Aorta (tissue), 5 donors: ENCODE measurements at regions not wholly inside any gene's neighbourhood (a gene's known extent, or its start where the extent isn't known, plus 50 kb on each side); places are given as distances from the start of the nearest gene placed in this dataset.

Experiments
- ATAC-seq: fragments of 200-7000 bp; cut with Tn5 transposase; one replicate; pipeline ENCODE4 v1.9.1; 2022; ENCODE audit warnings: moderate library complexity; ENCODE audit not compliant: low FRiP score
- DNase-seq, 2 donors: peaks; one replicate each; pipeline ENCODE4 v3.0.0-alpha.2; 2020
- H3K27ac ChIP-seq, 2 donors: one replicate each; pipeline ENCODE4 v1.5.1; 2013; ENCODE audit warnings: low read length in 2 of 2, mild to moderate bottlenecking in 2 of 2, moderate library complexity in 2 of 2, control low read depth in 1 of 2, inconsistent platforms in 1 of 2, low read depth in 1 of 2
- H3K27me3 ChIP-seq, 2 donors: one replicate each; pipeline ENCODE4 v1.6.1; 2013; ENCODE audit warnings: control low read depth in 1 of 2, low read length in 1 of 2, mild to moderate bottlenecking in 1 of 2, moderate library complexity in 1 of 2; ENCODE audit not compliant: insufficient read depth in 2 of 2, control insufficient read depth in 1 of 2
- H3K36me3 ChIP-seq, 2 donors: one replicate each; pipeline ENCODE4 v1.6.1; 2013; ENCODE audit warnings: control low read depth in 1 of 2, low read length in 1 of 2, mild to moderate bottlenecking in 1 of 2; ENCODE audit not compliant: insufficient read depth in 2 of 2, control insufficient read depth in 1 of 2
- H3K4me1 ChIP-seq, 2 donors: one replicate each; pipeline ENCODE4 v1.6.1; 2013; ENCODE audit warnings: low read length in 2 of 2, control low read depth in 1 of 2, mild to moderate bottlenecking in 1 of 2, moderate library complexity in 1 of 2; ENCODE audit not compliant: insufficient read depth in 2 of 2, control insufficient read depth in 1 of 2
- H3K4me3 ChIP-seq, 2 donors: one replicate each; pipeline ENCODE4 v1.5.1; 2013; ENCODE audit warnings: low read length in 2 of 2, control low read depth in 1 of 2, mild to moderate bottlenecking in 1 of 2
- H3K9me3 ChIP-seq: one replicate; pipeline ENCODE4 v1.6.1; 2013; ENCODE audit warnings: mild to moderate bottlenecking, low read length; ENCODE audit not compliant: control insufficient read depth
- WGBS, 2 donors: extraction: QIAGEN DNeasy Blood & Tissue Kit; methylation state at CpG; one replicate each; pipeline ENCODE4 v1.1.7; 2013; 5-methylcytosine and 5-hydroxymethylcytosine counted together
- intact Hi-C, 2 donors: fragments of 100-400 bp; cut with DNase I; formaldehyde crosslinking; loops; one replicate each; pipeline versions ENCODE4 v1.14.2 to v1.15.0; 2022
- donor health status: healthy with polysubstance abuse.
- donor health status: Bipolar disorder and iron deficiency.
- donor health status: DM: no; HTN: no; CAD: no.
- donor health status: DM: no; HTN: no; CAD: no.
- donor health status: DM: yes; HTN: yes; CAD: no.

- DNase-seq (no peak), ATAC-seq (no peak)
- H3K4me3 ChIP-seq = no peak overlapping the region
- H3K27me3 ChIP-seq = no peaks in the 10 kb centered on the region
- no peaks in the 10 kb centered on the region for H3K9me3 ChIP-seq
- H3K4me1 ChIP-seq = no peaks in the 10 kb centered on the region
- 64 to 67% methylated on average over 3 of the region's 3 CpGs for WGBS, 2 donors
- no peaks in the 10 kb centered on the region for H3K36me3 ChIP-seq
- no peak overlapping the region for H3K27ac ChIP-seq
- intact Hi-C loops = no loop called here
Observed at GRCh38 chr4:45363931-45364330, 637.6 kb upstream of the GNPDA2 start.

GRCh38 chr4:45358573-45359506 lies 632.5 kb upstream of the GNPDA2 start:
- WGBS, 2 donors = 72 to 85% methylated on average over 3 of the region's 3 CpGs
- Histone ChIP-seq H3K4me3 (no peak overlapping the region), H3K36me3 (no peaks in the 10 kb centered on the region), H3K27me3 (no peaks in the 10 kb centered on the region), H3K27ac (no peak overlapping the region), H3K4me1 (no peaks in the 10 kb centered on the region), H3K9me3 (no peaks in the 10 kb centered on the region)
- intact Hi-C loops = no loop called here
- ATAC-seq = no peak
- no peak for DNase-seq

GRCh38 chr4:45353161-45353560 lies 626.8 kb upstream of the GNPDA2 start:
- no peak for ATAC-seq
- intact Hi-C loops = no loop called here
- H3K27ac ChIP-seq = no peak overlapping the region

GRCh38 chr4:45350438-45350837 lies 624.1 kb upstream of the GNPDA2 start:
- H3K27me3 ChIP-seq = no peaks in the 10 kb centered on the region
- peak; percentile 52 for ATAC-seq
- WGBS, 2 donors = 13 to 41% methylated on average over 1 of the region's 1 CpG
- H3K4me1 ChIP-seq = no peaks in the 10 kb centered on the region
- DNase-seq = no peak
- intact Hi-C loops = no loop called here
- no peaks in the 10 kb centered on the region for H3K9me3 ChIP-seq
- H3K36me3 ChIP-seq = no peaks in the 10 kb centered on the region
- no peak overlapping the region for H3K27ac ChIP-seq
- H3K4me3 ChIP-seq = peak overlapping the region; percentile 53 to 54

More at GRCh38 chr4:45353161-45353560, 626.8 kb upstream of the GNPDA2 start:
- H3K36me3 ChIP-seq = no peaks in the 10 kb centered on the region
- no peaks in the 10 kb centered on the region for H3K27me3 ChIP-seq
- no peaks in the 10 kb centered on the region for H3K4me1 ChIP-seq
- no peak overlapping the region for H3K4me3 ChIP-seq
- DNase-seq = no peak
- no peaks in the 10 kb centered on the region for H3K9me3 ChIP-seq

GRCh38 chr4:45349859-45350258 lies 623.5 kb upstream of the GNPDA2 start:
- DNase-seq (no peak), ATAC-seq (no peak)
- no peaks in the 10 kb centered on the region for H3K9me3 ChIP-seq
- H3K27me3 ChIP-seq = no peaks in the 10 kb centered on the region
- intact Hi-C loops = no loop called here
- H3K4me3 ChIP-seq = no peak overlapping the region
- WGBS, 2 donors = 88 to 92% methylated on average over 1 of the region's 1 CpG
- no peaks in the 10 kb centered on the region for H3K36me3 ChIP-seq
- no peak overlapping the region for H3K27ac ChIP-seq
- H3K4me1 ChIP-seq = no peaks in the 10 kb centered on the region

GRCh38 chr4:45346816-45347435 lies 620.6 kb upstream of the GNPDA2 start:
- H3K27ac ChIP-seq = no peak overlapping the region
- H3K36me3 ChIP-seq = no peaks in the 10 kb centered on the region
- H3K4me3 ChIP-seq = no peak overlapping the region
- 65 to 75% methylated on average over 4 of the region's 4 CpGs for WGBS, 2 donors
- no peak for ATAC-seq
- intact Hi-C loops = no loop called here
- no peaks in the 10 kb centered on the region for H3K4me1 ChIP-seq
- DNase-seq = no peak
- no peaks in the 10 kb centered on the region for H3K27me3 ChIP-seq
- H3K9me3 ChIP-seq = no peaks in the 10 kb centered on the region

GRCh38 chr4:45345558-45345957 lies 619.2 kb upstream of the GNPDA2 start:
- 74 to 75% methylated on average over 5 of the region's 5 CpGs for WGBS, 2 donors
- no peak for ATAC-seq
- Histone ChIP-seq H3K4me1 (no peaks in the 10 kb centered on the region), H3K27ac (no peak overlapping the region), H3K4me3 (no peak overlapping the region), H3K9me3 (no peaks in the 10 kb centered on the region), H3K36me3 (no peaks in the 10 kb centered on the region), H3K27me3 (no peaks in the 10 kb centered on the region)
- intact Hi-C loops = no loop called here
- no peak for DNase-seq

- intact Hi-C loops = no loop called here
Observed at GRCh38 chr4:45331802-45332201, 605.4 kb upstream of the GNPDA2 start.

GRCh38 chr4:45327544-45327943 lies 601.2 kb upstream of the GNPDA2 start:
- Histone ChIP-seq H3K36me3 (no peaks in the 10 kb centered on the region), H3K4me3 (no peak overlapping the region), H3K27me3 (no peaks in the 10 kb centered on the region), H3K27ac (no peak overlapping the region), H3K9me3 (peaks cover 2% of the 10 kb centered on the region), H3K4me1 (no peaks in the 10 kb centered on the region)
- DNase-seq (no peak), ATAC-seq (no peak)
- intact Hi-C loops = no loop called here

More at GRCh38 chr4:45331802-45332201, 605.4 kb upstream of the GNPDA2 start:
- 89 to 91% methylated on average over 5 of the region's 5 CpGs for WGBS, 2 donors
- Histone ChIP-seq H3K9me3 (no peaks in the 10 kb centered on the region), H3K4me1 (no peaks in the 10 kb centered on the region), H3K27ac (no peak overlapping the region), H3K36me3 (no peaks in the 10 kb centered on the region), H3K27me3 (no peaks in the 10 kb centered on the region), H3K4me3 (no peak overlapping the region)
- ATAC-seq = no peak
- DNase-seq = no peak
